Lower lobe of right lung (tissue), 2 donors: ENCODE measurements at regions not wholly inside any gene's neighbourhood (a gene's known extent, or its start where the extent isn't known, plus 50 kb on each side); places are given as distances from the start of the nearest gene placed in this dataset.

ENCODE experiments used
- ATAC-seq, 2 donors: fragments of 200-7000 bp; cut with Tn5 transposase; one replicate each; pipeline ENCODE4 v1.9.1; 2020 to 2022; ENCODE audit warnings: mild to moderate bottlenecking in 2 of 2, moderate library complexity in 2 of 2
- DNase-seq: peaks from one replicate; pipeline ENCODE4 v3.0.0-alpha.2; 2020
- H3K27ac ChIP-seq: fragments of 200-600 bp; one replicate; pipeline ENCODE4 v1.8.0; 2022
- H3K27me3 ChIP-seq: fragments of 200-600 bp; one replicate; pipeline ENCODE4 v1.8.0; 2022; ENCODE audit warnings: low read depth
- H3K36me3 ChIP-seq: fragments of 200-600 bp; one replicate; pipeline ENCODE4 v1.8.0; 2022; ENCODE audit warnings: mild to moderate bottlenecking
- H3K4me1 ChIP-seq: fragments of 200-600 bp; one replicate; pipeline ENCODE4 v1.8.0; 2022
- H3K4me3 ChIP-seq: fragments of 200-600 bp; one replicate; pipeline ENCODE4 v1.8.0; 2022; ENCODE audit warnings: mild to moderate bottlenecking
- H3K9me3 ChIP-seq: fragments of 200-600 bp; one replicate; pipeline ENCODE4 v1.8.0; 2022
- intact Hi-C: fragments of 100-400 bp; cut with DNase I; formaldehyde crosslinking; loops from one replicate; pipeline ENCODE4 v1.11.0; 2022
- TF ChIP-seq, protein P1 (sequence below): fragments of 200-600 bp; IDR thresholded peaks from one replicate; pipeline ENCODE4 v1.8.0; 2022; ENCODE audit warnings: antibody characterized with exemption, mild to moderate bottlenecking
- donor health status: DM: no; HTN: yes; CAD: no; lungs with severe emphysema.

DNA sequence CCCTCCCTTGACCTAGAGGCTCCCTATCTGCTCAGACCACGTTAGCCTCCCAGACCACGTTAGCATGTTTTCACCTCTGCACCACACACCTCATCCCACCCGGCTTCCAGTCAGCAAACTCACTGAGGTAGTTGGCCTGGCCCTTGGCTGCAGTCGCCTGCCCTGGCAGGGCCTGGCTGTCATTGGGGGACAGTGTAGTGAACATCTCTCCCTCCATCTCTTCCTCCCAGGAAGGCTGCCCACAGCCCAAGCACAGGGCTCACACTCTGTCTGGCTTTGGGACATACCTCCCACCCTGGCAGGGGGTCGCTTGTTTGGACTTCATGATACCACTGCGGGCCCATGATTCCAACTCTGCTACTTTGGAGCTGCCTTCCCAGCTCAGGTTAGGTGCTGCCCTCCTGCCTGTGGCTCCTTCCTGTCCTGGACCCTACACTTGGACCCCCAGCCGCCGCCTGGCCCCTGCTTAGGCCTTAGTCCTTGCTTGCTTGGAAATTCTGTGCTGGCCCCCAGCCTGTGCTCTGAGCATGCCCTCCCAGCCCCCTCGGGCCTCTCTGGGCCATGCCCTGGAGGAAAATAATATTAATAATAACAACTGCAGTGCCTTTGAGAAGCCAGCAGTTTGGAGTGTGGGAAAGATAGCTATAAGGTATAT lies 167.7 kb downstream of the COPRS start:
- intact Hi-C loops: no loop called here
- Histone ChIP-seq H3K4me3 (no peak overlapping the region), H3K9me3 (no peaks in the 10 kb centered on the region), H3K27ac (no peak overlapping the region), H3K4me1 (peaks cover 4% of the 10 kb centered on the region), H3K27me3 (no peaks in the 10 kb centered on the region), H3K36me3 (no peaks in the 10 kb centered on the region)
- ATAC-seq: no peak
- DNase-seq: no peak
- TF ChIP-seq, protein P1, sequence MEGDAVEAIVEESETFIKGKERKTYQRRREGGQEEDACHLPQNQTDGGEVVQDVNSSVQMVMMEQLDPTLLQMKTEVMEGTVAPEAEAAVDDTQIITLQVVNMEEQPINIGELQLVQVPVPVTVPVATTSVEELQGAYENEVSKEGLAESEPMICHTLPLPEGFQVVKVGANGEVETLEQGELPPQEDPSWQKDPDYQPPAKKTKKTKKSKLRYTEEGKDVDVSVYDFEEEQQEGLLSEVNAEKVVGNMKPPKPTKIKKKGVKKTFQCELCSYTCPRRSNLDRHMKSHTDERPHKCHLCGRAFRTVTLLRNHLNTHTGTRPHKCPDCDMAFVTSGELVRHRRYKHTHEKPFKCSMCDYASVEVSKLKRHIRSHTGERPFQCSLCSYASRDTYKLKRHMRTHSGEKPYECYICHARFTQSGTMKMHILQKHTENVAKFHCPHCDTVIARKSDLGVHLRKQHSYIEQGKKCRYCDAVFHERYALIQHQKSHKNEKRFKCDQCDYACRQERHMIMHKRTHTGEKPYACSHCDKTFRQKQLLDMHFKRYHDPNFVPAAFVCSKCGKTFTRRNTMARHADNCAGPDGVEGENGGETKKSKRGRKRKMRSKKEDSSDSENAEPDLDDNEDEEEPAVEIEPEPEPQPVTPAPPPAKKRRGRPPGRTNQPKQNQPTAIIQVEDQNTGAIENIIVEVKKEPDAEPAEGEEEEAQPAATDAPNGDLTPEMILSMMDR: no peak

DNA sequence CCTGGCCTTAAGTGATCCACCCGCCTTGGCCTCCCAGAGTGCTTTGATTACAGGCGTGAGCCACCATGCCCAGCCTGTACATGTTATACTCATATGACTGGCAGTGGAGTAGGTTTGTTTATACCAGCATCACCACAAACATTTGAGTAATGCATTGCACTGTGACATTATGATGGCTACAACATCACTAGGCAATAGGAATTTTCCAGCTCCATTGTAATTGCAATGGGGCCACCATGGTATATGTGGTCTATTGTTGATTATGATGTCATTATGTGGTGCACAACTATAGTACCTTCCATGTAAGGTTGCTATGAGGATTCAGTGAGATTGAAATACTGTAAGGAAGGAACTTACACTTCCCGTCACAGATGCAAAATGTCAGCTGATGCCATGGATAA lies 168.9 kb downstream of the COPRS start:
- TF ChIP-seq, protein P1: no peak
- intact Hi-C loops: no loop called here
- Histone ChIP-seq H3K4me1 (peaks cover 4% of the 10 kb centered on the region), H3K27ac (no peak overlapping the region), H3K9me3 (no peaks in the 10 kb centered on the region), H3K4me3 (no peak overlapping the region), H3K36me3 (no peaks in the 10 kb centered on the region), H3K27me3 (no peaks in the 10 kb centered on the region)
- DNase-seq (no peak), ATAC-seq (no peak)

DNA sequence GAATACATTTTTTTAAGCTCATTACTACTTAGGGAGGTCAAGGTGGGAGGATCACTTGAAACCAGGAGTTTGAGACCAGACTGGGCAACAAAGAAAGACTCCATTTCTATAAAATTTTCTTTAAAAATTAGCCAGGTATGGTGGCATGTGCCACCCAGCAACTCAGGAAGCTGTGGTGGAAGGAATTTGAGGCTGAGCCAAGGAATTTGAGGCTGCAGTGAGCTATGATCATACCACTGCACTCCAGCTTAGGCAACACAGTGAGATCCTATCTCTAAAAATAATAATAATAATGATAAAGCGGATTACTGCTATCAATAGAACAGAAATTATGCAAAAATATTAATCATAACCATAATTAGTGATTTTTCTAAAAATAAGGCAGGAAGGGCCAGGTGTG lies 170.3 kb downstream of the COPRS start:
- no peaks in the 10 kb centered on the region for H3K36me3 ChIP-seq
- DNase-seq: no peak
- intact Hi-C loops: no loop called here
- H3K27me3 ChIP-seq: no peaks in the 10 kb centered on the region
- H3K4me1 ChIP-seq: no peaks in the 10 kb centered on the region
- H3K9me3 ChIP-seq: no peaks in the 10 kb centered on the region
- no peak overlapping the region for H3K4me3 ChIP-seq
- no peak for ATAC-seq
- no peak overlapping the region for H3K27ac ChIP-seq
- TF ChIP-seq, protein P1: no peak

DNA sequence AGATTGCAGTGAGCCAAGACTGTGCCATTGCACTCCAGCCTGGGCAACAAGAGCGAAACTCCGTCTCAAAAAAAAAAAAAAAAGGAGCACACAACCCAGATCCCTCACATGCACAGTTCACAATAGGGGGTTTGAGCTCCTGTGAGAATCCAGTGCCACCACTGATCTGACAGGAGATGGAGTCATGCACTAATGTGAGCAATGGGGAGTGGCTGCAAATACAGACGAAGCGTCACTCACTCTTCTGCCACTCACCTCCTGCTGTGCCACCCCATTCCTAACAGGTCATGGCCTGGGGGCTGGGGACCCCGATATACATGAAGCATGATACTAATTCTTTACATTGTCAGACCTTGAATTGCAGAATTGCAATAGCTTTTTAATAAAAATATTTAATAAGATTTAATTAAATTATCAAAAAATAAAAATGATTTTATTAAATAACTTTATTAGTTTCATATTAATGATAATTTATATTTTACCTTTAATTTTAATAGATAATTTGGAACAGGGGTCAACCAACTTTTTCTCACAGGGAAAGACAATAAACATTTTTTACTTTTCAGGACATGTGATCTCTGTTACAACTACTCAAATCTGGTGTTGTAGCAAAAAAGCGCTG lies 171.4 kb downstream of the COPRS start:
- Histone ChIP-seq H3K27ac (no peak overlapping the region), H3K4me1 (no peaks in the 10 kb centered on the region), H3K27me3 (no peaks in the 10 kb centered on the region), H3K4me3 (no peak overlapping the region), H3K9me3 (no peaks in the 10 kb centered on the region), H3K36me3 (no peaks in the 10 kb centered on the region)
- TF ChIP-seq, protein P1: no peak
- DNase-seq (no peak), ATAC-seq (no peak)
- intact Hi-C loops: no loop called here

- ATAC-seq (no peak), DNase-seq (no peak)
- intact Hi-C loops: no loop called here
- no peaks in the 10 kb centered on the region for H3K9me3 ChIP-seq
- TF ChIP-seq, protein P1: no peak
- H3K4me3 ChIP-seq: no peak overlapping the region
- H3K27ac ChIP-seq: no peak overlapping the region
- no peaks in the 10 kb centered on the region for H3K4me1 ChIP-seq
- H3K27me3 ChIP-seq: peaks cover 5% of the 10 kb centered on the region
- no peaks in the 10 kb centered on the region for H3K36me3 ChIP-seq
Observed at GRCh38 chr17:31686495-31686894, 172.5 kb downstream of the COPRS start.
